ENCODE measurements at regions not wholly inside any gene's neighbourhood (a gene's known extent, or its start where the extent isn't known, plus 50 kb on each side); places are given as distances from the start of the nearest gene placed in this dataset.

- Histone ChIP-seq H4K5ac (ENCODE audit: insufficient read length, low read depth, low read length) (no peak overlapping the region), H3K4me3 (ENCODE audit: extremely low read depth in 1 of 4, insufficient read depth in 2 of 4, low read depth in 3 of 4, low read length in 4 of 4) (no peak overlapping the region), H3K27me3 (replicated peaks in 1 of 4; ENCODE audit: control insufficient read depth in 3 of 4, extremely low read depth in 1 of 4, insufficient read depth in 3 of 4, low read length in 3 of 4) (no peaks in the 10 kb centered on the region), H3K4ac (replicated peaks; ENCODE audit: insufficient read length, low read depth, low read length) (no peak overlapping the region), H3K14ac (ENCODE audit: insufficient read length) (no peak overlapping the region), H3K56ac (replicated peaks; ENCODE audit: insufficient read length, low read depth, low read length) (no peak overlapping the region), H2BK20ac (ENCODE audit: low read length) (peak overlapping the region; percentile 34; the same call in 1 of the 2 replicates), H3K9me3 (ENCODE audit: insufficient read depth in 2 of 2, low read depth in 1 of 2, low read length in 1 of 2) (no peaks in the 10 kb centered on the region), H3K4me1 (replicated peaks in 1 of 4; ENCODE audit: control insufficient read depth in 3 of 4, insufficient read depth in 4 of 4, low read length in 3 of 4) (peaks cover 0 to 9% (median 4%) of the 10 kb centered on the region in 4 experiments; a peak in 6 of 7 replicates), H2BK12ac (ENCODE audit: low read depth, low read length) (0 out of 2 replicates have a peak overlapping the region, but pooled peaks have one; percentile 50), H2BK120ac (replicated peaks; ENCODE audit: low read depth, low read length) (no peak overlapping the region), H2AFZ (ENCODE audit: low read length) (no peak overlapping the region), H3K27ac (ENCODE audit: low read depth, low read length) (no peak overlapping the region), H2BK5ac (ENCODE audit: low read depth, low read length) (peak overlapping the region; percentile 44; the same call in 1 of the 2 replicates), H2AK5ac (ENCODE audit: low read depth, low read length) (peak overlapping the region; percentile 93; the same call in 1 of the 2 replicates), H4K91ac (replicated peaks; ENCODE audit: insufficient read length, low read length) (peak overlapping the region; percentile 28), H4K20me1 (replicated peaks in 1 of 2; ENCODE audit: control insufficient read depth in 1 of 2, insufficient read depth in 2 of 2, low read length in 2 of 2) (no peaks in the 10 kb centered on the region), H3K4me2 (ENCODE audit: insufficient read depth in 1 of 2, low read depth in 2 of 2, low read length in 2 of 2) (no peak overlapping the region), H3K36me3 (ENCODE audit: control insufficient read depth in 2 of 4, insufficient read depth in 4 of 4, low read length in 3 of 4) (no peaks in the 10 kb centered on the region), H2BK15ac (ENCODE audit: low read length) (no peak overlapping the region), H3K79me1 (ENCODE audit: low read depth, low read length) (no peaks in the 10 kb centered on the region), H3K23ac (ENCODE audit: insufficient read length) (no peak overlapping the region), H4K8ac (ENCODE audit: extremely low read depth, insufficient read depth, low read length) (no peak overlapping the region), H3K9ac (replicated peaks in 1 of 4; ENCODE audit: extremely low read depth in 1 of 4, low read depth in 3 of 4, low read length in 3 of 4) (no peak overlapping the region; a peak in 1 of 7 replicates), H3K18ac (ENCODE audit: extremely low read depth, low read length) (peak overlapping the region; percentile 32; the same call in 1 of the 2 replicates), H3K79me2 (ENCODE audit: control insufficient read depth in 1 of 2, insufficient read depth in 2 of 2, low read length in 2 of 2) (no peaks in the 10 kb centered on the region), H3K23me2 (ENCODE audit: low read depth, low read length) (no peaks in the 10 kb centered on the region)
- ChIA-PET CTCF (ENCODE audit: partially characterized antibody) (interaction anchor here (1.1 to 1.2 kb wide), 2 partner anchors 9 to 34 kb away, joined by 3 read pairs; no protein-coding TSS in a partner anchor), POLR2A (ENCODE audit: partially characterized antibody) (no interaction called here)
- no peak for TF ChIP-seq SIRT6 (IDR thresholded peaks at IDR 0.05; ENCODE audit: low read length)
- TF ChIP-seq JUND (IDR thresholded peaks at IDR 0.05; ENCODE audit: low read length) = peak; percentile 65
- no peak for FAIRE-seq
- DNase-seq (ENCODE audit: low read depth in 1 of 2, low spot score in 2 of 2) = no peak
- WGBS, 2 experiments (ENCODE audit: extremely low coverage in 1 of 2, insufficient coverage in 1 of 2, insufficient read length in 1 of 2, insufficient replicate concordance in 2 of 2, low coverage in 1 of 2, low lambda C conversion rate in 2 of 2, missing lambda C conversion rate in 1 of 2) = 73% methylated on average over 6 of the region's 6 CpGs; no CpG with 5 or more reads in 1 of the 2 experiments
Observed at GRCh38 chr15:31163769-31164572, 62.4 kb upstream of the TRPM1 start.
